ENCODE measurements at regions not wholly inside any gene's neighbourhood (a gene's known extent, or its start where the extent isn't known, plus 50 kb on each side); places are given as distances from the start of the nearest gene placed in this dataset.

GRCh38 chr13:71045101-71045500, 821.9 kb downstream of the DACH1 start:
- H3K27me3 ChIP-seq (ENCODE audit: control insufficient read depth, insufficient read depth), result no peaks in the 10 kb centered on the region
- H3K4me3 ChIP-seq (ENCODE audit: low read length), result no peak overlapping the region

GRCh38 chr13:71039440-71039839, 827.6 kb downstream of the DACH1 start:
- H3K4me3 ChIP-seq (ENCODE audit: low read length), result no peak overlapping the region
- no peak overlapping the region for H3K27ac ChIP-seq (ENCODE audit: low read length)
- no peaks in the 10 kb centered on the region for H3K9me3 ChIP-seq (ENCODE audit: control insufficient read depth, low read length)
- ATAC-seq (no peak), DNase-seq (no peak)
- H3K27me3 ChIP-seq (ENCODE audit: control insufficient read depth, insufficient read depth), result no peaks in the 10 kb centered on the region
- H3K4me1 ChIP-seq (ENCODE audit: control insufficient read depth, insufficient read depth, low read length), result no peaks in the 10 kb centered on the region
- intact Hi-C loops (cut with DNase I), result no loop called here

More at GRCh38 chr13:71045101-71045500, 821.9 kb downstream of the DACH1 start:
- H3K27ac ChIP-seq (ENCODE audit: low read length), result no peak overlapping the region
- no peaks in the 10 kb centered on the region for H3K4me1 ChIP-seq (ENCODE audit: control insufficient read depth, insufficient read depth, low read length)
- no peaks in the 10 kb centered on the region for H3K9me3 ChIP-seq (ENCODE audit: control insufficient read depth, low read length)
- intact Hi-C loops (cut with DNase I), result no loop called here
- ATAC-seq, result no peak
- no peak for DNase-seq

GRCh38 chr13:71034018-71034417, 833.0 kb downstream of the DACH1 start:
- no peak overlapping the region for H3K27ac ChIP-seq (ENCODE audit: low read length)
- H3K4me1 ChIP-seq (ENCODE audit: control insufficient read depth, insufficient read depth, low read length), result no peaks in the 10 kb centered on the region
- no peak for DNase-seq
- WGBS, result 86% methylated on average over 4 of the region's 4 CpGs
- no peaks in the 10 kb centered on the region for H3K27me3 ChIP-seq (ENCODE audit: control insufficient read depth, insufficient read depth)
- ATAC-seq, result no peak
- H3K9me3 ChIP-seq (ENCODE audit: control insufficient read depth, low read length), result no peaks in the 10 kb centered on the region
- intact Hi-C loops (cut with DNase I), result no loop called here
- no peak overlapping the region for H3K4me3 ChIP-seq (ENCODE audit: low read length)

GRCh38 chr13:71033026-71033425, 834.0 kb downstream of the DACH1 start:
- Histone ChIP-seq H3K27ac (ENCODE audit: low read length) (no peak overlapping the region), H3K9me3 (ENCODE audit: control insufficient read depth, low read length) (no peaks in the 10 kb centered on the region), H3K4me3 (ENCODE audit: low read length) (no peak overlapping the region), H3K4me1 (ENCODE audit: control insufficient read depth, insufficient read depth, low read length) (no peaks in the 10 kb centered on the region), H3K27me3 (ENCODE audit: control insufficient read depth, insufficient read depth) (no peaks in the 10 kb centered on the region)
- DNase-seq (no peak), ATAC-seq (no peak)
- intact Hi-C loops (cut with DNase I), result no loop called here

GRCh38 chr13:71030784-71031183, 836.2 kb downstream of the DACH1 start:
- no peak overlapping the region for H3K27ac ChIP-seq (ENCODE audit: low read length)
- intact Hi-C loops (cut with DNase I), result no loop called here
- H3K4me3 ChIP-seq (ENCODE audit: low read length), result no peak overlapping the region
- no peaks in the 10 kb centered on the region for H3K27me3 ChIP-seq (ENCODE audit: control insufficient read depth, insufficient read depth)
- ATAC-seq, result no peak
- no peaks in the 10 kb centered on the region for H3K9me3 ChIP-seq (ENCODE audit: control insufficient read depth, low read length)
- H3K4me1 ChIP-seq (ENCODE audit: control insufficient read depth, insufficient read depth, low read length), result no peaks in the 10 kb centered on the region
- no peak for DNase-seq
- 45% methylated on average over 6 of the region's 6 CpGs for WGBS

GRCh38 chr13:71028884-71029283, 838.1 kb downstream of the DACH1 start:
- intact Hi-C loops (cut with DNase I), result no loop called here

GRCh38 chr13:71021825-71022422, 845.1 kb downstream of the DACH1 start:
- Histone ChIP-seq H3K4me1 (ENCODE audit: control insufficient read depth, insufficient read depth, low read length) (no peaks in the 10 kb centered on the region), H3K9me3 (ENCODE audit: control insufficient read depth, low read length) (no peaks in the 10 kb centered on the region), H3K4me3 (ENCODE audit: low read length) (no peak overlapping the region), H3K27me3 (ENCODE audit: control insufficient read depth, insufficient read depth) (no peaks in the 10 kb centered on the region), H3K27ac (ENCODE audit: low read length) (no peak overlapping the region)
- intact Hi-C loops (cut with DNase I), result no loop called here
- no peak for ATAC-seq
- 90% methylated on average over 10 of the region's 10 CpGs for WGBS
- no peak for DNase-seq

More at GRCh38 chr13:71028884-71029283, 838.1 kb downstream of the DACH1 start:
- Histone ChIP-seq H3K9me3 (ENCODE audit: control insufficient read depth, low read length) (no peaks in the 10 kb centered on the region), H3K4me3 (ENCODE audit: low read length) (no peak overlapping the region), H3K27me3 (ENCODE audit: control insufficient read depth, insufficient read depth) (no peaks in the 10 kb centered on the region), H3K4me1 (ENCODE audit: control insufficient read depth, insufficient read depth, low read length) (no peaks in the 10 kb centered on the region), H3K27ac (ENCODE audit: low read length) (no peak overlapping the region)
- WGBS, result 96% methylated on average over 1 of the region's 1 CpG
- no peak for DNase-seq
- no peak for ATAC-seq

- no peak overlapping the region for H3K27ac ChIP-seq (ENCODE audit: low read length)
- no peak overlapping the region for H3K4me3 ChIP-seq (ENCODE audit: low read length)
- H3K4me1 ChIP-seq (ENCODE audit: control insufficient read depth, insufficient read depth, low read length), result no peaks in the 10 kb centered on the region
- 68% methylated on average over 1 of the region's 1 CpG for WGBS
- H3K9me3 ChIP-seq (ENCODE audit: control insufficient read depth, low read length), result no peaks in the 10 kb centered on the region
- intact Hi-C loops (cut with DNase I), result no loop called here
- H3K27me3 ChIP-seq (ENCODE audit: control insufficient read depth, insufficient read depth), result no peaks in the 10 kb centered on the region
- DNase-seq (no peak), ATAC-seq (no peak)
Measured at GRCh38 chr13:71018995-71019394, 848.0 kb downstream of the DACH1 start.

- intact Hi-C loops (cut with DNase I), result no loop called here
- ATAC-seq, result no peak
- no peak overlapping the region for H3K4me3 ChIP-seq (ENCODE audit: low read length)
- H3K9me3 ChIP-seq (ENCODE audit: control insufficient read depth, low read length), result no peaks in the 10 kb centered on the region
- H3K27me3 ChIP-seq (ENCODE audit: control insufficient read depth, insufficient read depth), result no peaks in the 10 kb centered on the region
- H3K27ac ChIP-seq (ENCODE audit: low read length), result no peak overlapping the region
- DNase-seq, result no peak
- H3K4me1 ChIP-seq (ENCODE audit: control insufficient read depth, insufficient read depth, low read length), result no peaks in the 10 kb centered on the region
Measured at GRCh38 chr13:71018544-71018943, 848.5 kb downstream of the DACH1 start.

GRCh38 chr13:71017607-71018006, 849.4 kb downstream of the DACH1 start:
- Histone ChIP-seq H3K4me1 (ENCODE audit: control insufficient read depth, insufficient read depth, low read length) (no peaks in the 10 kb centered on the region), H3K9me3 (ENCODE audit: control insufficient read depth, low read length) (no peaks in the 10 kb centered on the region), H3K4me3 (ENCODE audit: low read length) (no peak overlapping the region), H3K27ac (ENCODE audit: low read length) (no peak overlapping the region), H3K27me3 (ENCODE audit: control insufficient read depth, insufficient read depth) (no peaks in the 10 kb centered on the region)
- ATAC-seq (no peak), DNase-seq (no peak)
- WGBS, result 44% methylated on average over 1 of the region's 1 CpG
- intact Hi-C loops (cut with DNase I), result no loop called here

- no peak overlapping the region for H3K27ac ChIP-seq (ENCODE audit: low read length)
- no peak for ATAC-seq
- 76% methylated on average over 2 of the region's 2 CpGs for WGBS
- no peak for DNase-seq
- H3K4me3 ChIP-seq (ENCODE audit: low read length), result no peak overlapping the region
- no peaks in the 10 kb centered on the region for H3K9me3 ChIP-seq (ENCODE audit: control insufficient read depth, low read length)
- H3K4me1 ChIP-seq (ENCODE audit: control insufficient read depth, insufficient read depth, low read length), result no peaks in the 10 kb centered on the region
- H3K27me3 ChIP-seq (ENCODE audit: control insufficient read depth, insufficient read depth), result no peaks in the 10 kb centered on the region
- intact Hi-C loops (cut with DNase I), result no loop called here
Measured at GRCh38 chr13:71015516-71015915, 851.5 kb downstream of the DACH1 start.

- ATAC-seq (no peak), DNase-seq (no peak)
- Histone ChIP-seq H3K9me3 (ENCODE audit: control insufficient read depth, low read length) (no peaks in the 10 kb centered on the region), H3K27me3 (ENCODE audit: control insufficient read depth, insufficient read depth) (no peaks in the 10 kb centered on the region), H3K27ac (ENCODE audit: low read length) (no peak overlapping the region), H3K4me1 (ENCODE audit: control insufficient read depth, insufficient read depth, low read length) (no peaks in the 10 kb centered on the region), H3K4me3 (ENCODE audit: low read length) (no peak overlapping the region)
- 87% methylated on average over 9 of the region's 9 CpGs for whole genome bisulfite sequencing
- intact Hi-C loops (cut with DNase I), result no loop called here
Measured at GRCh38 chr13:71015021-71015420, 852.0 kb downstream of the DACH1 start.

Measured in right cardiac atrium (tissue), 5 donors.